NOMO-1 treated with DMSO at 0.1 percent for 48 hours (cell line): ENCODE measurements at regions not wholly inside any gene's neighbourhood (a gene's known extent, or its start where the extent isn't known, plus 50 kb on each side); places are given as distances from the start of the nearest gene placed in this dataset.

Source experiments
- DNase-seq: peaks from one replicate; lab custom pipeline; 2025; ENCODE audit not compliant: unreplicated experiment; lab: John Stamatoyannopoulos, UW

DNA sequence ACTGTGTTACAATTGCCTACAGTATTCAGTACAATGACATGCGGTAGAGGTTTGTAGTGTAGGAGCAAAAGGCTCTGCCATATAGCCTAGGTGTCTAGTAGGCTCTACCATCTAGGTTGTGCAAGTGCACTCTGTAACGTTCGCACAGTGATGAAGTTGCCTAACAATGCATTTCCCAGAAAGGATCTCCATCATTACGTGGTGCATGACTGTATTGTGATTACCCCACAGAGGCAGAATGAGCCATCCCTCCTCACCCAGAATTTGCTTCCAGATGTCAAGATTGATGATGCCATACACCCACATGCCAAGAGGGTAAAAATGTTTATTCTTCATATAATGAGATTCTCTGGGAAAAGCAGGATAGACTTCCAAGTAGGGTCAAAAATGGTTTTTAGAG lies 199.3 kb upstream of the CTTNBP2NL start:
- no peak for DNase-seq

DNA sequence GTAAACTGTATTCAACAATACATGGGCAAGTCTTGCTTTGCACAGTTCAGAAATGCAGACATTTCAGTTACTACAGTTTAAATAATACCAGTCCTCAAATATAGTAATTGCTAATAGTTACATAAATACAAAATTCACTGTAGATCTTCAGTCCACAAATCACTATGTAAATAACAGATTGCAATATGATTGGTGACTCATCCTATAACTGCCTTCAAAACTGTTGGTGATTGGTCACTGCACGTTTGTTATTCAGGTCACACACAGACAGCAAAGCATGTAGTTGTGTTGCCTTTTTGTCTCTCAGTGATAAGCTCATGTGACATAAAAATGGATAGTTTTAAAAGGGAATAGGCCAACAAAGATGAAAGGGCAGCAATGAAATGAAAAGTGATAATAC lies 186.5 kb upstream of the CTTNBP2NL start:
- DNase-seq: no peak

DNA sequence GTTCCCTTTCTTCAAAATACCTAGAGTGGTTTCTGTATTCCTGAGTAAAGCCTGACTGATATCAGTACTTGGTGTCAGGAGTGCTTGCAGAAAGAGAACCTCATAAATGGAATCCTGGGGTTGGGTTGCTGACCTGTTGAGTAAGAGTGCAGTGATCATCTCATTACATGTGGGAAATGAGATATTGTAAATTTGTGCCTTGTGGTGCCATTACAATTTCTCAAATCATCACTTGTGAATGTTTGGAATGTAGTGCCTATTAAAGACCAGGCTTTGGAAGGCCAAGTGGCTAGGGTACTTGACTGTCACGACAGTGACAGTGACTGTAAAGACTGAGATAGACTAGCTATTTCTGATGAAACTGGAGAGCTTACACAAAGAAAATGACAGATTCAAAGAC lies 176.7 kb upstream of the CTTNBP2NL start:
- no peak for DNase-seq

DNA sequence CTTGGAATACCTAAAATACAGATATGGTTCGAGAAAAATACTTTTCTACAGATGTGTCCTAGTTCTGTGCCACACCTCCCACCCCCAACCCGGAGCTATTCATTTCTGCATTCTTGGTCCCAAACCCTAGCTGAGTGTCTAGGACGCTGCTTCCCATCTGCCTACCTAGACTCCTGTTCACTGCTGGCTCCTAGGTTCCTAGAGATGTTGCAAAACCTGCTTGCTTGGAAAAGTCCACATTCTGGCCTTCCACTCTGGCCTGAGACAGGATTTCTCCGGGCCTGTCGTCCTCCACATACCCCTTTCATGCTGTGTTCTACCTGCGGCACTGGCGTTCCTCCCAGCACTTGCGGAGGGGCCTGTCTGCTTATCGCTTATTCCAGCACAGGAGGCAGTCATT lies 165.8 kb upstream of the CTTNBP2NL start:
- no peak for DNase-seq

DNA sequence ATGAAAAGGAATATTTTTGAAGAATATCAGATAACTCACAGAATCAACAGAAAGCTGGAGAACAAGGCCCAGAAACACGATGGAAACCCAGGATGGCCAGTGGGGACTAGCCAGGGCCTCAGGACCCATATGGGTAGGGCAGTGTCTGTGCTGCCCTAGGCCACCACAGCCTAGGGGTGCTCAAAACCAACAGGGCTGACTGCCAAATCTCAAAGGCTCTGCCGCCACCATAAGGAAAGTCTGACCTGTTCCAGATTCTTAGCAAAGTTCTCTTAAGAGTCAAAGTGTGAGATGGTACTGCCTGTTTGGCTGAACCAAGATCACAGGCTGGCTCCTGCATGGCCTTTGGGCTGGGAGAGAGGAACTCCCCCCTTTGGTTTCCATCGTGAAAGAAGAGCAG lies 164.7 kb upstream of the CTTNBP2NL start:
- no peak for DNase-seq

DNA sequence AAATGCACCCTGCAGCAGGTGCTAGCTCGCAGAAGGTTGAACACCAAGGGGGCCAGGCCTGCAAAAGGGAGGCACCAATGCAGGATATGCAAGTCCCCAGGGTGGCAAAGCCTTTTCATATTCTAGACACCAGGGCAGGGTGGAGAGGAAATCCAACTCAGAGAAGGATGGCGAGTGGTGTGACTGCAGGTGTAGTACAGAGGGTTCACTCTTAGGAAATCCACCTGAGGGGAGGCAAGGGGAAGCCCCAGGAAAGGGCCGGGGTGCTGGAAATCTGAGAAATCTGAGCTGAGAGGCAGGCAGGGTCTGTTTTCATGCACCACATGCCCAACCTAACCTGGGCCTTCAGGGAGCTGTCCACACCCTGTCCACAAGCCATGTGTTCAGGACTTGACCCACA lies 163.2 kb upstream of the CTTNBP2NL start:
- DNase-seq: no peak

DNA sequence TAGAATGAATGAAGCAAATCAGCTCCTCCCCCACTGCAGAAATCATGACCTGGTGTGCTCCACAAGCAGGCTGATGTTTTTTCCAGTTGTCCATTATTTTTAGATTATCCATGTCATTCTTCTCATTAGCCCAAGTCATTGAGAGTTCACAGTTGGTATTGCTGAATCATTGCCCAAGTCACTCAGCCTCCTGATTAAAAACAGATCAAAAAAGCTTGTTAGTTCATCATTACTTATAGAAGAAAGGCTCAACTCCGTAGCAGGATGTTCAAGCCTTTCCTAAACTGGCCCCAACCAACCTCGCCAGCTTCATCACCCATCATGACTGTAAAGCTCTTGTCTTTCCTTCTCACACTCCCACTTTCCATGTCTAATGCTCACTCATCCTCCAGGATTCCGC lies 161.3 kb upstream of the CTTNBP2NL start:
- DNase-seq: no peak

DNA sequence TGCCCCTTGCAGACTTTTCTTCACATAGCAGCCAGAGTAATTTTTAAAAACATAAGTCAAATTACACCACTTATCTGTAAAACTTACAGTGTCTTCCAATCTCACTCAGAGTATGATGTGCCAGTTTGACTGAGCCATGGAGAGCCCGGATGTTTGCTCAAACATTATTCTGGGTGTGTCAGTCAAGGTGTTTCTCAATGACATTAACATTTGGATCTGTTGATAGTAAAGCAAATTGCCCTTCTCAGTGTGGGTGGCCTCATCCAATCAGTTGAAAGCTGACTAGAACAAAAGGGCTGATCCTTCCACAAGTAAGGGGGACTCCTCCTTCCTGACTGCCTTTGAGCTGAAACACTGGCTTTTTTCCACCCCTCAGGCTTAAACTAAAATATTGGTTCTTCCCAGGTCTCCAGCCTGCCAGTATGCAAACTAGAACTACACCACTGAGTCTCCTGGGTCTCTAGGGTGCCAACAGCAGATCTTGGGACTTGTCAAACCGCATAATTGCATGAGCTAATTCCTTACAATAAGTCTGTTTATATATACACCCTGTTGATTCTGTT lies 157.9 kb upstream of the CTTNBP2NL start:
- DNase-seq: no peak

DNA sequence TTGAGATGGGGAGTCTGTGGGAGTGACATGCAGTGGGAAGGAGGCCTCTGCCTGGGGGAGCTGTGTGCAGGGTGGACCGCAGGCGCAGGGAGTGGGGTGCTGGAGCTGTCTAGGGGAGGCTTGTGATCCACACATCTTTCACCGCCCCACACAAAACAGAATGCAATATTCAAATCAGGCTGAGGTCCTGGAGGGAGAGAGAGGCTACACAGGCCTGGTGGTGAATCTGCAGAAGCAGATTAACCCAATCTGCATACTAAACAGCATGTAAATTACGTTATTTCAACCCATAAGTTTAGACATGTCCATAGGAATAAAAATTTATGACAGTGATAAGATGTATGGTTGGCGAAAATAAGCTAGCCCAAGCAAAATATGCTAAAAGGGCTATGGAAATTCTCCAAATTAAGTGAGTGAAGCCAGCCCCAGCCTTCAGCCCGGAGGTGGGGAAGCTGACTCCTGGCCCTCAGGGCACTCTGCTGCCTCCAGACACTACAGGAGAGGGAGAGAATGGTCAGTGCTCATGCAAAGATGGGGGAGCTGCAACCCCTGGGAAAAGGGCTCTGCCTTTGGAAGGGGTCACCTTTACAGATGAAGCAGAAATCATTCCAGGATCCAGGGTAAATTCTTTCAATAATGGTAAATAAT lies 156.2 kb upstream of the CTTNBP2NL start:
- no peak for DNase-seq

DNA sequence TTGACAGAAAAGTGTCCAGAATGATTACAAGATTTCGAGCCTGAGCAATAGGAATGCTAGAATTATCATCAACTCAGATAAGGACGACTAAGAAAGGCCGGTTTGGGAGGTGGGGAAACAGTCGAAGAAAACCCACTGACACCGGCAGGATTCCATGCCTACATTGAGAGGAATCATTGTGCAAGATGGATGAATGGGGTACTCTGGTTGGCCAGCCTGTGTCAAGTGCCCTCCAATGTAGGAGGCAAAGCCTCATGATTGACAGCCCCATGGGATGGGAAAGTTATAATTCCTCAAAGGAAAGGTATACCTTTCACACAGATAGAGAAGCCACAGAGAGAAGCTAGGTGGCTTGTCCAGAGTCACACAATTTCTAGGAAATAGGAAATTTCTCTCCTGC lies 153.5 kb upstream of the CTTNBP2NL start:
- no peak for DNase-seq

DNA sequence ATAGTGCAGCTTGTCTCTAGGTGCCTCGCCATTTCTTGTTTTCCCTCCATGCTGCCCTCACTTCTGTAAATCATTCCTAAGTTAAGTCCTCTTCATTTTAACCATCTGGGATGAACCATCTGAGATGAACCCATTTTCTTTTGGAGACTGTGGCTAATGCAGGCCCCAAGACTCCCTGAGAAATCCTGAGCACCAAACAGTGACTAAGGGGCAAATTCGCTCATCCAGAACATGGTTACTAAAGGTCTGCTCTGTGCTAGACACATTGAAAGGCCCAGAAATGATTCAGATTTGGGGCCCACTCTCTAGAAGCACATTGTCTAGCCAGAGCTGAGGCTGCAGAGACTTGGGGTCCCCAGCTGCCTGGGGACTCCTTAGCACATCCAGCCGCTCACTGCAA lies 151.9 kb upstream of the CTTNBP2NL start:
- DNase-seq: no peak

DNA sequence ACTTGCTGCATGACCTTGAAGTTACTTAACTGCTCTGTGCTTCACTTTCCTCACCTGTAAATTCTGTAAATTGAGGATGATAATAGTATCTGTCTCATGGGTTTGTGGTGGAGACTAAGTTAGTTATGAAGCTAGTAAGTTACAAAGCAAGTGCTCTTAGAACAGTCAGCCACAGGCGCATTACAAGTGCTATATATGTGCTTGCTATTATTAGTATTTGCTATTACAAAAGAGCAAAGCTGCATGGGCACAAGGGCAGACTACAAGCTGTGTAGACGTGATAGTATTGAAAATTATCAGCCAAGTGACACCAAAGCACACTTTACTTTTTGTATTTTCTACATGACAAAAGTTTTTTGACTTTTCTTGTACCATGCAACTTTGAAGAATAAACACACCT lies 150.9 kb upstream of the CTTNBP2NL start:
- no peak for DNase-seq

DNA sequence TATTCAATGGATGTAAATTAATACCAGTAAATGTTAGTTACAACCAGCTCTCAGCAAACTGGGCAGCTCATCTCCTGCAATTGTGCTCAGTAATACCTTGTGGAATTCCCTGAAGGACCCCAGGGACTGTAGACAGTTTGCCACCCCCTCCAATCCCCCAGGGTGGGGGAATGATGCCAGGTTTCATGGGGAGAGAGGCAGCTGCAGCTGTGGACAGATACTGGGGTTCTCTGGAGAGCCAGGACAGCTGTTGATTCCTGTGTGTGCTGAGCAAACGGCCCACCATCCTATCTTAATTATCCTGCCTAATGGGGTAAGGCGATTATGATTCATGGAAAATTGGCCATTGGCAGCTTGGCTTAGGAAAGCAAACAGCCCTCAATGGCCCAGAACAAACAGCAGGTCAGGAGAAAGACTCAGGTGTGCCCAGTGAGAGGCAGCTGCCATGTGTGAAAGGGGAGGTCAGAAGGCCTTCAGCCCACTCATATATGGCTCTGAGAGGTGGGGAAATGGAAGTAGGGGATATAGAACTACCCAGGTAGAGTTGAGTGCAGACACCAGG lies 148.9 kb upstream of the CTTNBP2NL start:
- no peak for DNase-seq

DNA sequence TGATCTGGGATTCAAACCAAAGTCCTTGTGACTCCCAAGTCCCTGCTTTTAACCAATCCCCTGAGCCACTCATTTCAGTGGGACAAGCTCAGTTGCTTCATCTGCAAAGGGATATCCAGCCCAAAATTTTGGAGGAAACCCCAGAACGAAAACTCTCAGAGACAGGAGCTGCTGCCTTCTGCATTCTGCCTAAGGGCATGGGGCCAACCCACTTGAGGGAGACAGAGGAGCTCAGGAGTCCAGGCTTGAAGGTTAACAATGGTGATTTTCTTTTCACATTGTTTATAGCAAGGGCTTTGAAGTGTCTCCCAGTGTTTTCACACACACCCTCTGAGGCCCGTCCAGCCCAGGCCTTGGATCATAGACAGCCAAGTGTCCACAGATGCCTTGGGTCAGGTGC lies 148.1 kb upstream of the CTTNBP2NL start:
- DNase-seq: no peak

DNA sequence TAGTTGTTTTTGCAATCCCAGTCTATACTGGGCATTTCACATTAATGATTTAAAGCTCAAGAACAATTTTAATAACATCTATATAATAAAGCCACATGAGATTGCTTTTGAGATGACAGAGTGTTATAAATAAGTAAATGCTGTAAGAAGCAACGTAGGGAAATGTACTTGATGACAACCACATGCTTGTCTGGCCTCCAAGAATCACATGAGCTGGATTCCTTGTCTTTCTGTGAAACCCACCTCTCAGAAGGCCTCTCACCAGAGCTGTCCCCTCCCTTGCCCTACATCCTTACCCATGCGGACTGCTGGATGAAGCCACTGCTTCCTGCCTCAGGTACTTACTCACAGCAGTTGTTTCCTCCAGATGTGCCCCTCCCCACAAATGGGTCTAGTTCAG lies 145.1 kb upstream of the CTTNBP2NL start:
- no peak for DNase-seq

DNA sequence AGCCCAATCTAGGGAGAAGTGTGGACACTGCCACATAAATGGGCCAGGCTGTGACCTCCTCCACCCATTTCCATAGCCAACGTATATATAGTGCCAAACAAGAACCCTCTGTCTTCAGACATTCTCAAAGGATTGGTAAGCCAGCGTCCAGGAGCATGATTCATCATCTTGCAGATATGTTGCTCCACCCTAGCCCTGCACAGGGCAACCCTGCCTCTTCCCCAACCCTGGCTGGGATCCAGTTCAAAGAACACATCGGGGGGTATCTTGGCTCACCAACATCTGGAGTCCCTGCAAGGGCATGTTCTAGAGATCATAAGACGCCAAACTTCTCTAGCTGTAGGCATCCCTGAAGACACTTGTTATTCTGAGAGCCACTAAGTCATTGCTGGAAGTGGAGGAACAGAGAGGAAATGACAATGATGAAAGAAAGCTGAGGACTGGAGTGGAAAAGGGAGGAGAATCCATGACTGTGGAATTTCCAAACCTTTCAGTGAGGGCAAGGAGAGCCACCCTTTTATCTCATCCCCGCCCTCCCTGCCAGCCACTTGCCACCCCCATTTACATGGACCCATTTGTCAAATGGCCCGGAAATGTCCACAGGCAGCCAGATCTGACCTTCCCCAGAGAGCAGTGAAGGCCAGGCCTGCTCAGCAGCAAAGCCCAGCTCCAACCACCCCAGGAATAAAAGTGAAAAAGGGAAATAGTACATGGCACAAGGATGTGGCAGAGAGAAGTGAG lies 144.1 kb upstream of the CTTNBP2NL start:
- DNase-seq: no peak

DNA sequence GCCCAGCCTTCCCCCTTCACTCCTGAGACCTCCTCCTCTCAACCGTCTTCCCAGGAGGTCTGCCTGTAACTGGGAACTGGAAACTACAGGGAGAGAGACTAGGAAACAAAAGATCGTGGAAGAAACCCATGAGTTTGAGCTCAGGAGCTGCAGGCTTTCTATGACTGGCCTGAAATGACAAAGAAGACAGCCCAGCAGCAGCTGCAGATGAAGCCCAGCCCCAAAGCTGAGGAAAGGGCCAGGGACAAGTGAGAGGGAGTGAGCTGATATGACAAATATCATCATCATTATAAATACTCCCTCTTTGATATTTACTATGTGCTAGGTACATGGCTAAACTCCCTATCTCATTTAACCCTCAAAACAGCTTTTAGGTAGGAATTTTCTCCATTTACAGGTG lies 142.6 kb upstream of the CTTNBP2NL start:
- no peak for DNase-seq

DNA sequence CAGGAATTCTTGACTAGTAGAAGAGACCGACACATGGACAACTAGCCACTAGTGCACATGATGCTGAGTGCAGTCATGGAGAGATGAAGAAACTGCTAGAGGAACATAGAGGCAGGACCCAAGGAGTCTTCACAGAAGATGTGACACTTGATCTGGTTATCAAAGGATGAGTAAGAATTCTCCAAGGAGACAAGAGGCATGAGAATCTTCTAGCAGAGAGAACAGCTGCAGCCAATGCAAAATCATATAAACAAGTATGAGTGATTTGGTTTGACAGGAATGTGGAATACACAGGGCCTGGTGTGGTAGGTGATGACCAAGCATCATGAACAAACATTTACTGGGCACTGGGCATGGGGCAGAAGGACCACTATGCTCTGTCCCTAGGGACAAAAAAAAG lies 140.9 kb upstream of the CTTNBP2NL start:
- no peak for DNase-seq

DNA sequence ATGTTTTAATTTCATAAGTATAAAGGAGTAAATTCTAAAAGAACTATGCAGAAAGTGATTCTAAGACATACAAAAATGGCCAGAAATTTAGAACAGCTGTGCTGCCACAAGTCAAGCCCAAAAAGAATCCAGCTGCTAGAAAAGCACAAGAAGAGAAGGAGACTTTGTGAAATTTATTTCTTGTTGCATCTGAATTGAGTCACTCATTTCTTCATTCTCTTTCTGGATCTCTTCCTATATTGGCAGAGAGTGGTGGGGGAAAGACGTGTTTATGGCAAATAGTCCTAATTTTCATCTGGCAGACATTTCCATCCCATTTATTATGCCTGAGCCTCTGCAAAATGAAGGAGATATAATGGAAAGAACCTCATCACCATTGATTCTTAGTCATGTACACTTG lies 139.6 kb upstream of the CTTNBP2NL start:
- no peak for DNase-seq

DNA sequence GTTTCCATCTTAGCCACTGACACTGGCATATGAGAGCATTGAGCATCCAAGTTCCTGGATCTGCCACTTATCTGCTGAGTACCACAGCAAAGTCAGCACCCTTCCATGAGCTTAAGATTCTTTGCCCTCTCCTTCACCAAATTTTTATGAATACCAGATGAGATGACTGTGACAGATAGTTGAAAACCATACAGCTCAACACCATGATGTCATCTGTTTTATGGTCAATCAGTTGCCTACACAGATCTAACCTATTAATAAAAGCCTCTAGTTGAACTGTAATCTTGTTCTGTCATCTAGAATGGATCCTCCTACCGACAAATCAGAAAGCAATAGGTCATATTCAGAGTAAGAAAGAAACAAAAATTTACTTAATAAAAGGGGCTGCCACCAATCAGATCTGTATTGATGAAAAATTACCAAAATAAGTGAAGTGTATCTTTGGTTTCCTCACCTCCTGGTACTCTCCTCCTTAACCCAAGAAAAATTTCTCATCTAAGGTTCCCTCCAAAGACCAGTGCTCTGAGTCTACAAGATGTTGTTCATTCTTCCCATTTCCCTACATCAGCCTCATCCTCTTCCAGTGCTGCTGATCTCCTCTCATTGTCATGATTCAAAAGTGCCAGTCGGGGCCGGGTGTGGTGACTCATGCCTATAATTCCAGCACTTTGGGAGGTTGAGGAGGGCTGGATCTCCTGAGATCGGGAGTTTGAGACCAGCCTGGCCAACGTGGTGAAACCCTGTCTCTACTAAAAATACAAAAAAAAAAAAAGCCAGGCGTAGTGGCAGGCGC lies 138.8 kb upstream of the CTTNBP2NL start:
- no peak for DNase-seq

DNA sequence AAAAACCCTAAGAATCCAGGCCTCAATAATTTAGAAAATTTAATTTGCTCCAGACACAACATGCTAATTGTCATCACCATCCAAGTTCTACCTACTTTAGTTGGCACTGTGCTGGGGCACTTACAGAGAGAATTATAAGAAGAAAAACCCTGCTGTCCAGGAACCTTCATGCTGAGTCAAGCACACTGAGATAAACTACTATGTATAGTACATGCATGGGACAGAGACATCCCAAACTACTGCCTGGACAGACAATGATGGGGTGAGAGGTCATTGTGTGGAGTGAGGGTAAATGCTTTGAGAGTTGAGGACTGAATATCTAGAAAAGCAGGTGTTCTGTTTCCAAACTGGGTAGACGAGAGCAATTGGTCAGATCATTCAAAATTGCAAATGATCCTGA lies 135.3 kb upstream of the CTTNBP2NL start:
- no peak for DNase-seq

DNA sequence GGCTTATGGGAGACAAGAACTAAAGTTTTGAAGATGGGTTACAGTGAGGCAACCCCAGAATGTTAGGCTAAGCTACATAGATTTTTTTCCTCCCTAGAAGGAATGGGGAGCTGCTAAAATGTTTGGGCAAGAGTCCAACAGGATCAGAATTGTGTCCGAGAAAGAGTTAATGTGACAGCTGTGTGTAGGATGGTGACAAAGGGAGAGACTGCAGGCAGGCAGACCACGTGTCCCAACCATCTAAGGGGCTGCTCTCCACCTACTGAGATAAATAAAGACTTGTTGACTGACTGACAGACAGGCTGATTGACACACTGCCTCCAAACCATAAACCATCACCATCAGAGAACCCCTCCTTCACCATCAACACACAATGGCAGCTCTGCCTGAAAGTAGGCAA lies 133.7 kb upstream of the CTTNBP2NL start:
- DNase-seq: no peak
